ENCODE measurements at regions not wholly inside any gene's neighbourhood (a gene's known extent, or its start where the extent isn't known, plus 50 kb on each side); places are given as distances from the start of the nearest gene placed in this dataset.

- Histone ChIP-seq H3K79me2 (ENCODE audit: insufficient read depth, low read length) (no peaks in the 10 kb centered on the region), H3K36me3 (ENCODE audit: low read length) (no peaks in the 10 kb centered on the region), H3F3A (ENCODE audit: insufficient read depth) (no peaks in the 10 kb centered on the region), H3K9ac (ENCODE audit: low read length) (no peak overlapping the region), H2AFZ (ENCODE audit: low read depth, low read length, severe bottlenecking) (no peak overlapping the region), H3K27me3 (ENCODE audit: low read length) (no peaks in the 10 kb centered on the region), H3K9me3 (ENCODE audit: insufficient read depth, low read length) (no peaks in the 10 kb centered on the region), H3K27ac (ENCODE audit: low read depth, low read length) (no peak overlapping the region), H4K20me1 (ENCODE audit: low read depth, low read length) (no peaks in the 10 kb centered on the region), H3K9me2 (replicated peaks; ENCODE audit: insufficient read depth, low read length) (no peaks in the 10 kb centered on the region), H3K4me2 (ENCODE audit: low read depth, low read length, poor library complexity, severe bottlenecking) (no peak overlapping the region), H3K4me3 (ENCODE audit: insufficient read depth, low read length, poor library complexity, severe bottlenecking) (no peak overlapping the region)
- TF ChIP-seq CTCF (IDR thresholded peaks at IDR 0.05; ENCODE audit: insufficient read depth, low read length, poor library complexity, severe bottlenecking), result no peak
- no peak for TF ChIP-seq EZH2phosphoT487 (conservative IDR thresholded peaks at IDR 0.05; ENCODE audit: low read length)
Observed at GRCh38 chr2:104545055-104545454, 308.9 kb upstream of the POU3F3 start.

GRCh38 chr2:104546537-104546936, 307.4 kb upstream of the POU3F3 start:
- Histone ChIP-seq H3K9ac (ENCODE audit: low read length) (no peak overlapping the region), H3K36me3 (ENCODE audit: low read length) (no peaks in the 10 kb centered on the region)

GRCh38 chr2:104547221-104547620, 306.7 kb upstream of the POU3F3 start:
- Histone ChIP-seq H3F3A (ENCODE audit: insufficient read depth) (no peaks in the 10 kb centered on the region), H3K79me2 (ENCODE audit: insufficient read depth, low read length) (no peaks in the 10 kb centered on the region), H3K27ac (ENCODE audit: low read depth, low read length) (no peak overlapping the region), H3K4me2 (ENCODE audit: low read depth, low read length, poor library complexity, severe bottlenecking) (no peak overlapping the region), H4K20me1 (ENCODE audit: low read depth, low read length) (no peaks in the 10 kb centered on the region), H3K9ac (ENCODE audit: low read length) (no peak overlapping the region), H2AFZ (ENCODE audit: low read depth, low read length, severe bottlenecking) (no peak overlapping the region), H3K9me2 (replicated peaks; ENCODE audit: insufficient read depth, low read length) (no peaks in the 10 kb centered on the region), H3K36me3 (ENCODE audit: low read length) (no peaks in the 10 kb centered on the region), H3K9me3 (ENCODE audit: insufficient read depth, low read length) (no peaks in the 10 kb centered on the region), H3K27me3 (ENCODE audit: low read length) (no peaks in the 10 kb centered on the region), H3K4me3 (ENCODE audit: insufficient read depth, low read length, poor library complexity, severe bottlenecking) (no peak overlapping the region)
- no peak for TF ChIP-seq CTCF (IDR thresholded peaks at IDR 0.05; ENCODE audit: insufficient read depth, low read length, poor library complexity, severe bottlenecking)
- no peak for TF ChIP-seq EZH2phosphoT487 (conservative IDR thresholded peaks at IDR 0.05; ENCODE audit: low read length)

More at GRCh38 chr2:104546537-104546936, 307.4 kb upstream of the POU3F3 start:
- Histone ChIP-seq H3F3A (ENCODE audit: insufficient read depth) (no peaks in the 10 kb centered on the region), H2AFZ (ENCODE audit: low read depth, low read length, severe bottlenecking) (no peak overlapping the region), H3K27ac (ENCODE audit: low read depth, low read length) (no peak overlapping the region), H3K9me2 (replicated peaks; ENCODE audit: insufficient read depth, low read length) (no peaks in the 10 kb centered on the region), H3K4me2 (ENCODE audit: low read depth, low read length, poor library complexity, severe bottlenecking) (no peak overlapping the region), H3K27me3 (ENCODE audit: low read length) (no peaks in the 10 kb centered on the region), H3K79me2 (ENCODE audit: insufficient read depth, low read length) (no peaks in the 10 kb centered on the region), H3K9me3 (ENCODE audit: insufficient read depth, low read length) (no peaks in the 10 kb centered on the region), H4K20me1 (ENCODE audit: low read depth, low read length) (no peaks in the 10 kb centered on the region), H3K4me3 (ENCODE audit: insufficient read depth, low read length, poor library complexity, severe bottlenecking) (no peak overlapping the region)
- TF ChIP-seq CTCF (IDR thresholded peaks at IDR 0.05; ENCODE audit: insufficient read depth, low read length, poor library complexity, severe bottlenecking) (no peak), EZH2phosphoT487 (conservative IDR thresholded peaks at IDR 0.05; ENCODE audit: low read length) (no peak)
